NB4 (cell line): ENCODE measurements at regions not wholly inside any gene's neighbourhood (a gene's known extent, or its start where the extent isn't known, plus 50 kb on each side); places are given as distances from the start of the nearest gene placed in this dataset.

Experiments used
- DNase-seq: peaks from one replicate; pipeline ENCODE4 v3.0.0; 2010; ENCODE audit warnings: low read depth
- H3K4me3 ChIP-seq: one replicate; pipeline ENCODE4 v1.5.1; 2011; ENCODE audit warnings: mild to moderate bottlenecking, low read depth, low read length, moderate library complexity
- CTCF ChIP-seq: IDR thresholded peaks from one replicate; pipeline ENCODE4 v1.5.1; 2012; ENCODE audit warnings: low read depth, low read length
- MAX ChIP-seq: IDR thresholded peaks from 2 replicates; pipeline ENCODE4 v1.6.1; 2011; ENCODE audit warnings: low read depth, low read length
- MYC ChIP-seq: IDR thresholded peaks from 2 replicates; pipeline ENCODE4 v1.6.1; 2011; ENCODE audit warnings: low read depth, low read length
- POLR2A ChIP-seq: IDR thresholded peaks from 2 replicates; pipeline ENCODE4 v1.6.1; 2011; ENCODE audit warnings: mild to moderate bottlenecking; ENCODE audit not compliant: insufficient read length; ENCODE audit errors: extremely low read depth

GRCh38 chr12:68509242-68509641 is 101.5 kb upstream of the RAP1B start:
- no peak for TF ChIP-seq CTCF
- TF ChIP-seq POLR2A = no peak
- no peak for TF ChIP-seq MYC
- no peak for TF ChIP-seq MAX
- no peak for DNase-seq
- no peak overlapping the region for H3K4me3 ChIP-seq

GRCh38 chr12:68510397-68510796 is 100.3 kb upstream of the RAP1B start:
- no peak for TF ChIP-seq MAX
- no peak for TF ChIP-seq POLR2A
- TF ChIP-seq CTCF = no peak
- TF ChIP-seq MYC = no peak
- no peak for DNase-seq
- no peak overlapping the region for H3K4me3 ChIP-seq

- H3K4me3 ChIP-seq = no peak overlapping the region
- DNase-seq = no peak
- TF ChIP-seq MYC = no peak
- TF ChIP-seq POLR2A = no peak
- no peak for TF ChIP-seq CTCF
- no peak for TF ChIP-seq MAX
Observed at GRCh38 chr12:68514807-68515411, 95.8 kb upstream of the RAP1B start.

- TF ChIP-seq POLR2A (no peak), CTCF (no peak), MAX (no peak)
- H3K4me3 ChIP-seq = no peak overlapping the region
- no peak for DNase-seq
Observed at GRCh38 chr12:68515793-68516192, 94.9 kb upstream of the RAP1B start.

GRCh38 chr12:68521321-68521839 is 89.3 kb upstream of the RAP1B start:
- no peak for DNase-seq
- no peak overlapping the region for H3K4me3 ChIP-seq
- TF ChIP-seq MYC = no peak

- TF ChIP-seq MYC (no peak), MAX (no peak), CTCF (no peak), POLR2A (no peak)
- no peak for DNase-seq
- no peak overlapping the region for H3K4me3 ChIP-seq
Observed at GRCh38 chr12:68521848-68522502, 88.7 kb upstream of the RAP1B start.
